DMS79 (cell line): ENCODE measurements at regions not wholly inside any gene's neighbourhood (a gene's known extent, or its start where the extent isn't known, plus 50 kb on each side); places are given as distances from the start of the nearest gene placed in this dataset.
"Not testable (repeated sequence)": the region's sequence is repeated elsewhere in the genome, so short reads cannot be mapped to it uniquely, and the experiment has no call there.

ENCODE experiments used
- DNase-seq: peaks from one replicate; lab custom pipeline; 2025; lab: John Stamatoyannopoulos, UW

GRCh38 chr5:101346906-101347305 lies 443.8 kb upstream of the ST8SIA4 start:
- no peak for DNase-seq

- no peak for DNase-seq
These were observed 443.4 kb upstream of the ST8SIA4 start for GRCh38 chr5:101346447-101346846.

- DNase-seq = no peak
These were observed 435.1 kb upstream of the ST8SIA4 start for GRCh38 chr5:101338226-101338625.

- DNase-seq = no peak
These were observed 424.7 kb upstream of the ST8SIA4 start for GRCh38 chr5:101327816-101328215.

GRCh38 chr5:101326766-101327165 lies 423.7 kb upstream of the ST8SIA4 start:
- DNase-seq = no peak

- DNase-seq = not testable (repeated sequence)
These were observed 413.3 kb upstream of the ST8SIA4 start for GRCh38 chr5:101316401-101316800.

- DNase-seq = no peak
These were observed 403.5 kb upstream of the ST8SIA4 start for GRCh38 chr5:101306391-101307137.

- DNase-seq = no peak
These were observed 393.4 kb upstream of the ST8SIA4 start for GRCh38 chr5:101296477-101296876.

GRCh38 chr5:101292199-101292598 lies 389.1 kb upstream of the ST8SIA4 start:
- no peak for DNase-seq

GRCh38 chr5:101290761-101291160 lies 387.7 kb upstream of the ST8SIA4 start:
- DNase-seq = not testable (repeated sequence)

GRCh38 chr5:101288633-101289032 lies 385.6 kb upstream of the ST8SIA4 start:
- DNase-seq = no peak

- no peak for DNase-seq
These were observed 381.8 kb upstream of the ST8SIA4 start for GRCh38 chr5:101284736-101285375.

- not testable (repeated sequence) for DNase-seq
These were observed 380.9 kb upstream of the ST8SIA4 start for GRCh38 chr5:101283938-101284337.

- no peak for DNase-seq
These were observed 375.8 kb upstream of the ST8SIA4 start for GRCh38 chr5:101278917-101279316.

GRCh38 chr5:101278011-101278687 lies 375.1 kb upstream of the ST8SIA4 start:
- DNase-seq = no peak

GRCh38 chr5:101271945-101272344 lies 368.9 kb upstream of the ST8SIA4 start:
- DNase-seq = no peak

GRCh38 chr5:101271416-101271815 lies 368.3 kb upstream of the ST8SIA4 start:
- no peak for DNase-seq

GRCh38 chr5:101260857-101261256 lies 357.8 kb upstream of the ST8SIA4 start:
- DNase-seq = no peak

- DNase-seq = no peak
These were observed 350.0 kb upstream of the ST8SIA4 start for GRCh38 chr5:101253096-101253495.

- DNase-seq = no peak
These were observed 341.5 kb upstream of the ST8SIA4 start for GRCh38 chr5:101244621-101245020.

GRCh38 chr5:101212942-101213514 lies 309.9 kb upstream of the ST8SIA4 start:
- DNase-seq = no peak

GRCh38 chr5:101206534-101206933 lies 303.5 kb upstream of the ST8SIA4 start:
- no peak for DNase-seq

- DNase-seq = not testable (repeated sequence)
These were observed 302.0 kb upstream of the ST8SIA4 start for GRCh38 chr5:101205065-101205464.
